ENCODE measurements at regions not wholly inside any gene's neighbourhood (a gene's known extent, or its start where the extent isn't known, plus 50 kb on each side); places are given as distances from the start of the nearest gene placed in this dataset.
"Not testable (repeated sequence)": the region's sequence is repeated elsewhere in the genome, so short reads cannot be mapped to it uniquely, and the experiment has no call there.

GRCh38 chr4:121583396-121583795 lies 113.4 kb downstream of the ANXA5 start:
- Histone ChIP-seq H3K4me1 (ENCODE audit: control insufficient read depth in 1 of 2, insufficient read depth in 2 of 2, low read depth in 1 of 2, low read length in 1 of 2) (no peaks in the 10 kb centered on the region), H3K9me3 (no peaks in the 10 kb centered on the region), H3K4me2 (no peak overlapping the region), H3K27ac (ENCODE audit: low read depth in 2 of 2, low read length in 1 of 2) (no peak overlapping the region), H3F3A (replicated peaks; ENCODE audit: insufficient read depth) (no peaks in the 10 kb centered on the region), H3K36me3 (replicated peaks in 1 of 2; ENCODE audit: control insufficient read depth in 1 of 2, insufficient read depth in 2 of 2, low read length in 1 of 2) (no peaks in the 10 kb centered on the region), H3K9ac (no peak overlapping the region), H4K20me1 (ENCODE audit: insufficient read depth) (no peaks in the 10 kb centered on the region), H3K4me3 (ENCODE audit: low read depth in 2 of 2, low read length in 1 of 2) (no peak overlapping the region), H3K79me2 (ENCODE audit: insufficient read depth) (no peaks in the 10 kb centered on the region), H2AFZ (ENCODE audit: low read depth) (no peak overlapping the region), H3K9me2 (no peaks in the 10 kb centered on the region), H3K27me3 (ENCODE audit: insufficient read depth) (peaks cover 17% of the 10 kb centered on the region; the same call in 1 of the 2 replicates)
- no peak for DNase-seq
- 24% methylated on average over 3 of the region's 3 CpGs for WGBS (ENCODE audit: low lambda C conversion rate)
- CTCF ChIA-PET = no interaction called here
- TF ChIP-seq RAD21 (IDR thresholded peaks at IDR 0.05; ENCODE audit: low read length) (no peak), CTCF (IDR thresholded peaks at IDR 0.05) (no peak), USF2 (IDR thresholded peaks at IDR 0.05; ENCODE audit: borderline replicate concordance, low read depth, low read length) (no peak), RCOR1 (IDR thresholded peaks at IDR 0.05; ENCODE audit: low read length) (no peak), FOXJ3 (CRISPR knock-in tag; IDR thresholded peaks at IDR 0.05) (no peak), REST (IDR thresholded peaks at IDR 0.05; ENCODE audit: low read depth, low read length) (no peak), EZH2phosphoT487 (IDR thresholded peaks at IDR 0.05; ENCODE audit: borderline replicate concordance, low read depth) (no peak), NFIC (IDR thresholded peaks at IDR 0.05; ENCODE audit: borderline replicate concordance) (no peak), FOXM1 (IDR thresholded peaks at IDR 0.05; ENCODE audit: low read depth) (no peak), MXI1 (IDR thresholded peaks at IDR 0.05; ENCODE audit: low read depth, low read length) (no peak)
- POLR2A ChIA-PET = no interaction called here

GRCh38 chr4:121582296-121582695 lies 114.5 kb downstream of the ANXA5 start:
- ChIA-PET CTCF (no interaction called here), POLR2A (no interaction called here)
- Histone ChIP-seq H3K9me3 (no peaks in the 10 kb centered on the region), H3K4me1 (ENCODE audit: control insufficient read depth in 1 of 2, insufficient read depth in 2 of 2, low read depth in 1 of 2, low read length in 1 of 2) (no peaks in the 10 kb centered on the region), H3K79me2 (ENCODE audit: insufficient read depth) (no peaks in the 10 kb centered on the region), H3K4me2 (no peak overlapping the region), H3K27ac (ENCODE audit: low read depth in 2 of 2, low read length in 1 of 2) (no peak overlapping the region), H3K36me3 (replicated peaks in 1 of 2; ENCODE audit: control insufficient read depth in 1 of 2, insufficient read depth in 2 of 2, low read length in 1 of 2) (no peaks in the 10 kb centered on the region), H4K20me1 (ENCODE audit: insufficient read depth) (no peaks in the 10 kb centered on the region), H3F3A (replicated peaks; ENCODE audit: insufficient read depth) (no peaks in the 10 kb centered on the region), H3K4me3 (ENCODE audit: low read depth in 2 of 2, low read length in 1 of 2) (no peak overlapping the region), H3K27me3 (ENCODE audit: insufficient read depth) (peaks cover 17% of the 10 kb centered on the region; the same call in 1 of the 2 replicates), H3K9me2 (no peaks in the 10 kb centered on the region), H3K9ac (no peak overlapping the region), H2AFZ (ENCODE audit: low read depth) (no peak overlapping the region)
- no peak for TF ChIP-seq USF1 (IDR thresholded peaks at IDR 0.05; ENCODE audit: borderline replicate concordance, low read depth)
- TF ChIP-seq NFIC (IDR thresholded peaks at IDR 0.05; ENCODE audit: borderline replicate concordance) = no peak
- TF ChIP-seq MAX (IDR thresholded peaks at IDR 0.05; ENCODE audit: low read depth) = no peak
- no peak for TF ChIP-seq MXI1 (IDR thresholded peaks at IDR 0.05; ENCODE audit: low read depth, low read length)
- no peak for TF ChIP-seq GABPA (IDR thresholded peaks at IDR 0.05; ENCODE audit: low read depth)
- no peak for TF ChIP-seq EZH2phosphoT487 (IDR thresholded peaks at IDR 0.05; ENCODE audit: borderline replicate concordance, low read depth)
- TF ChIP-seq TCF12 (IDR thresholded peaks at IDR 0.05) = no peak
- TF ChIP-seq TEAD4 (IDR thresholded peaks at IDR 0.05; ENCODE audit: borderline replicate concordance, insufficient read depth) = no peak
- TF ChIP-seq ELF1 (IDR thresholded peaks at IDR 0.05) = no peak
- DNase-seq = no peak

GRCh38 chr4:121575392-121575791 lies 121.4 kb downstream of the ANXA5 start:
- H3K79me2 ChIP-seq (ENCODE audit: insufficient read depth); H3K27ac ChIP-seq (ENCODE audit: low read depth in 2 of 2, low read length in 1 of 2); H3K4me1 ChIP-seq (ENCODE audit: control insufficient read depth in 1 of 2, insufficient read depth in 2 of 2, low read depth in 1 of 2, low read length in 1 of 2); H2AFZ ChIP-seq (ENCODE audit: low read depth); H3K27me3 ChIP-seq (ENCODE audit: insufficient read depth); H3K9me3 ChIP-seq; H4K20me1 ChIP-seq (ENCODE audit: insufficient read depth); H3K9me2 ChIP-seq; DNase-seq; POLR2A ChIA-PET; H3K9ac ChIP-seq; H3K4me2 ChIP-seq; H3K36me3 ChIP-seq (replicated peaks in 1 of 2; ENCODE audit: control insufficient read depth in 1 of 2, insufficient read depth in 2 of 2, low read length in 1 of 2); H3K4me3 ChIP-seq (ENCODE audit: low read depth in 2 of 2, low read length in 1 of 2); H3F3A ChIP-seq (replicated peaks; ENCODE audit: insufficient read depth): not testable (repeated sequence)
- CTCF ChIA-PET = interaction anchor here (0.7 kb wide), 1 partner anchor 91 kb away, joined by 3 read pairs; no protein-coding TSS in a partner anchor
- 23% methylated on average over 3 of the region's 3 CpGs for WGBS (ENCODE audit: low lambda C conversion rate)
